ENCODE measurements at regions not wholly inside any gene's neighbourhood (a gene's known extent, or its start where the extent isn't known, plus 50 kb on each side); places are given as distances from the start of the nearest gene placed in this dataset.

DNA sequence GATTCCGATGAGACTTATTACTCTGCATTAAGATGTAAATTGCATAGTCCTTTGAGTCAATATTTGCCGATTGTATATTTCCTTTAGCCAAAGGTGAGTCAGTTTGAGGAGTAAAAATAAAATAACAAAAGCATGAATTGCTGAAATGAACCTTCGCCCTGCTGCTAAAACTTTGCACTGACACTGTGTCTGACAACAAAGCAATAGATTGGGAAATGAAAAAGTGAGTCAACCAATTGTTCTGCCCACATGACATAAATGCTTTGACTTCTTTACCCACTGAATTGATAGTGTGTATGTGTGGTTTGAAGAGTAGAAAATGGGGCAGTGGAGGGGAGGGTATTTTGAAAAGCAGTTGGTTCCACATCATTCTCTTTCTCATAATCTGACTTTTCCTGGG lies 88.4 kb upstream of the AFF2 start:
- no peak overlapping the region for H3K4me3 ChIP-seq
- no peaks in the 10 kb centered on the region for H3K9me3 ChIP-seq
- H3K4me1 ChIP-seq: no peaks in the 10 kb centered on the region
- no peaks in the 10 kb centered on the region for H3K36me3 ChIP-seq
- TF ChIP-seq POLR2A (IDR thresholded peaks at IDR 0.05): no peak
- TF ChIP-seq POLR2AphosphoS5 (IDR thresholded peaks at IDR 0.05): no peak
- TF ChIP-seq, protein P1, sequence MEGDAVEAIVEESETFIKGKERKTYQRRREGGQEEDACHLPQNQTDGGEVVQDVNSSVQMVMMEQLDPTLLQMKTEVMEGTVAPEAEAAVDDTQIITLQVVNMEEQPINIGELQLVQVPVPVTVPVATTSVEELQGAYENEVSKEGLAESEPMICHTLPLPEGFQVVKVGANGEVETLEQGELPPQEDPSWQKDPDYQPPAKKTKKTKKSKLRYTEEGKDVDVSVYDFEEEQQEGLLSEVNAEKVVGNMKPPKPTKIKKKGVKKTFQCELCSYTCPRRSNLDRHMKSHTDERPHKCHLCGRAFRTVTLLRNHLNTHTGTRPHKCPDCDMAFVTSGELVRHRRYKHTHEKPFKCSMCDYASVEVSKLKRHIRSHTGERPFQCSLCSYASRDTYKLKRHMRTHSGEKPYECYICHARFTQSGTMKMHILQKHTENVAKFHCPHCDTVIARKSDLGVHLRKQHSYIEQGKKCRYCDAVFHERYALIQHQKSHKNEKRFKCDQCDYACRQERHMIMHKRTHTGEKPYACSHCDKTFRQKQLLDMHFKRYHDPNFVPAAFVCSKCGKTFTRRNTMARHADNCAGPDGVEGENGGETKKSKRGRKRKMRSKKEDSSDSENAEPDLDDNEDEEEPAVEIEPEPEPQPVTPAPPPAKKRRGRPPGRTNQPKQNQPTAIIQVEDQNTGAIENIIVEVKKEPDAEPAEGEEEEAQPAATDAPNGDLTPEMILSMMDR (IDR thresholded peaks at IDR 0.05): no peak
- no peak for TF ChIP-seq EP300 (IDR thresholded peaks at IDR 0.05)
- no peaks in the 10 kb centered on the region for H3K27me3 ChIP-seq
- 13 to 65% methylated on average over 3 of the region's 3 CpGs for WGBS, 2 donors
- DNase-seq: no peak
- intact Hi-C loops (cut with DNase I): no loop called here
- H3K27ac ChIP-seq: no peak overlapping the region

DNA sequence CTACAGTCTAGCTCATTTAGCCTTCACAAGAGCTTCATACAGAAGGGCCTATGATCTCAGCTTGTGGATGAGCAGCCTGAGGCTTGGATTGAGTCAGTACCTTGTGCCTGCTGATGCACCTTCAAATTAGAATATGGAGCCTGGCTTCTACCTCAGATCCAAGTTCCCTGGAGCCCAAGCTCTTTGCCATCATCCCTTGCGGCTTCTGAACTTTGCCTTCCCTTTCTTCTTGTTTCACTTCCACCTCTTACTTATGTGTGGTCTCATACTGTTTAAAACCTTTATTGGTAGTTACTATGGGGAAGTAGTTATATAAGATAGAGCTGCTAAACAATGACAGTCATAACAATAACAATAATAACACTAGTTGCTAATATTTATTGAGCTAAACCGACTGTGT lies 84.3 kb upstream of the AFF2 start:
- no peaks in the 10 kb centered on the region for H3K36me3 ChIP-seq
- TF ChIP-seq EP300 (IDR thresholded peaks at IDR 0.05): no peak
- TF ChIP-seq POLR2AphosphoS5 (IDR thresholded peaks at IDR 0.05): no peak
- TF ChIP-seq, protein P1 (IDR thresholded peaks at IDR 0.05): no peak
- TF ChIP-seq POLR2A (IDR thresholded peaks at IDR 0.05): no peak
- H3K4me3 ChIP-seq: no peak overlapping the region
- intact Hi-C loops (cut with DNase I): no loop called here
- WGBS, 2 donors: 67 to 81% methylated on average over 2 of the region's 2 CpGs
- no peaks in the 10 kb centered on the region for H3K4me1 ChIP-seq
- no peaks in the 10 kb centered on the region for H3K9me3 ChIP-seq
- no peaks in the 10 kb centered on the region for H3K27me3 ChIP-seq
- no peak overlapping the region for H3K27ac ChIP-seq
- no peak for DNase-seq

DNA sequence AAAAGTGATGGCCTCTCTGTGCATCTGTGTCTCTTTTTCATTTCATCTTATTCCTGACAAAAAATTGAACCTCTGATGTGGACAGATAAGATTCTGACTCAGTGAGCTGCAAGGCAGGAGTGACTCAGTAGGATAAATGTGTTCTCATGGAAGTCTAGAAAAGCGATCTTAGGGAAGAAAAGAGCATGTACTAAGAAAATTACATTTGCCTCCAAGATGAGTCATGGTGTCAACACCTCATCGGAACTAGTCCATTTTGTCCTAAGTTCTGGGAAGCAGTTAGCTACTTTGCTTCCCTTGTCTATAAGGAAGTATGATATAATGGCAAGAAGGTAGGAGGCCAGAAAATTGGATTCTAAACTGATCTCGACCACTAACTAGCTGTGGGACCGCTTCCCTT lies 83.5 kb upstream of the AFF2 start:
- no peak for DNase-seq
- TF ChIP-seq, protein P1 (IDR thresholded peaks at IDR 0.05): no peak
- TF ChIP-seq POLR2AphosphoS5 (IDR thresholded peaks at IDR 0.05) (no peak), EP300 (IDR thresholded peaks at IDR 0.05) (no peak), POLR2A (IDR thresholded peaks at IDR 0.05) (no peak)
- H3K9me3 ChIP-seq: no peaks in the 10 kb centered on the region
- H3K4me1 ChIP-seq: no peaks in the 10 kb centered on the region
- H3K4me3 ChIP-seq: no peak overlapping the region
- no peaks in the 10 kb centered on the region for H3K36me3 ChIP-seq
- 88 to 94% methylated on average over 4 of the region's 4 CpGs for WGBS, 2 donors
- no peak overlapping the region for H3K27ac ChIP-seq
- intact Hi-C loops (cut with DNase I): no loop called here
- no peaks in the 10 kb centered on the region for H3K27me3 ChIP-seq

DNA sequence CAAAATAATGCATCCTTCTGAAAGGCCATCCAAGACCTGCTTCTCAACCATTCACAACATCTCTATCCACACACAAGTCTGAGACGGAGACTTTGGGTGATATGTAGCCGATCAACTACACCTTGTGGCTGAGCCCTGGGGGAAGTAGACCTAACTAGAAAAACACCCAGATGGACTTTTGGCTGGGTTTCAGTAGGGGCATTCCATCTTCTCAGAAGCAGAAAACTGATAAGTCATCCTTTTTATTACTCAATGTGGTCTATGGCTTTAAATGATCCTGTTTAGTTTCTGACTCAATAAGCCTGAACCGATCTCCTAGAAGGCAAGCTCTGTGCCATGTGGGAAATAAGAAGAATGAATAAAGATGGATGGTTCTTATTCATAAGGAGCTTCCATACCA lies 82.5 kb upstream of the AFF2 start:
- H3K27ac ChIP-seq: no peak overlapping the region
- no peaks in the 10 kb centered on the region for H3K27me3 ChIP-seq
- no peaks in the 10 kb centered on the region for H3K4me1 ChIP-seq
- WGBS, 2 donors: 56 to 85% methylated on average over 3 of the region's 3 CpGs
- TF ChIP-seq POLR2A (IDR thresholded peaks at IDR 0.05) (no peak), POLR2AphosphoS5 (IDR thresholded peaks at IDR 0.05) (no peak), EP300 (IDR thresholded peaks at IDR 0.05) (no peak)
- TF ChIP-seq, protein P1 (IDR thresholded peaks at IDR 0.05): no peak
- H3K9me3 ChIP-seq: no peaks in the 10 kb centered on the region
- H3K4me3 ChIP-seq: no peak overlapping the region
- intact Hi-C loops (cut with DNase I): no loop called here
- no peak for DNase-seq
- no peaks in the 10 kb centered on the region for H3K36me3 ChIP-seq

DNA sequence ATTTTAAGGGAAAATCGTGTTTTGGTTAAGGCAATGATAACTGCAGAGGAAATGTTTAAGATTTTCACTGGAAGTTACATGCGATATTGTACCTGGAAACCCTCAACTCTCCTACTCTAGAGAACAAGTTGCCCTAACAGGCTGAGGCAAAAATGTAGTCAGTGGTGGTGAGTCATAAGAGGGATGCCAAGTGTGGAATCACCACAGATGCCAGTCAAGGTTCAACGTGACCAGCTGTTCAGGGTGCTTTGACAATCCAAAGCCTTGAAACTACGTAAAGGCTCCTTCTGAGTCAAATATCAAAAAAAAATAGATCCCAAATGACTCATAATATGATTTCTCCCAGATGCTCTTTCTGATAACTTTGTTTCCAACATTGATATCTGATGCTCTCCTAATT lies 77.9 kb upstream of the AFF2 start:
- intact Hi-C loops (cut with DNase I): no loop called here
- Histone ChIP-seq H3K4me3 (no peak overlapping the region), H3K36me3 (no peaks in the 10 kb centered on the region), H3K4me1 (no peaks in the 10 kb centered on the region), H3K27ac (no peak overlapping the region), H3K9me3 (no peaks in the 10 kb centered on the region), H3K27me3 (no peaks in the 10 kb centered on the region)
- no peak for DNase-seq
- TF ChIP-seq POLR2A (IDR thresholded peaks at IDR 0.05) (no peak), POLR2AphosphoS5 (IDR thresholded peaks at IDR 0.05) (no peak), EP300 (IDR thresholded peaks at IDR 0.05) (no peak)
- TF ChIP-seq, protein P1 (IDR thresholded peaks at IDR 0.05): no peak
- WGBS, 2 donors: 75 to 85% methylated on average over 4 of the region's 4 CpGs

All from sigmoid colon (tissue), 6 donors.